ENCODE measurements at regions not wholly inside any gene's neighbourhood (a gene's known extent, or its start where the extent isn't known, plus 50 kb on each side); places are given as distances from the start of the nearest gene placed in this dataset.

DNA sequence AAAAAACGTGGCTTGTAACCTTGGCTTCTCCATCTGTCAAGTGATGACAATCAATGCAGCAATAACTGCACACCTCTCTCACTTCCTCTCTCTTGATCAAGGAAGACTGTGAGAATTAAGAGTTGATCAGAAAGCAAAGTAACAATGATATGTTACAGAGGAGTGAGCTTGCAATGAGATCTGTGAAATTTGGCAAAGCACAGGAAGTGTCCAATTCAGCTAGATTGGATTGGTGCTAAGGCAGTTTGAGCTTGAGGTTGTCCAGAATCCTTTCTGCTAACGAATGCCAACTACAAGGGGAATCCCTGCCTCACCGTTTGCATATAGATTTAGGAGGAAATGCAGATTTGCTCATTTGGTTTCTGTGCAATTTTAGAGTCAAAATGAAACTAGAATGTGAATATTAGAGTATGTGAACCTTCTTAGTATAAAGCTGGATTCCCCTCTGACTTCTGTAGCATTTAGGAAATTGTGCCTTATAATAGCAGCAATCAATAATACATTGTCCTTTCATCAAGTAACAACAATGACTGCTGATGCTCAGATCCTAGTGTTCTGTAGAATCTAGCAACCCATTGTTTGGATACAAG, 346.4 kb downstream of the PTTG2 start:
- TF ChIP-seq, protein P1, sequence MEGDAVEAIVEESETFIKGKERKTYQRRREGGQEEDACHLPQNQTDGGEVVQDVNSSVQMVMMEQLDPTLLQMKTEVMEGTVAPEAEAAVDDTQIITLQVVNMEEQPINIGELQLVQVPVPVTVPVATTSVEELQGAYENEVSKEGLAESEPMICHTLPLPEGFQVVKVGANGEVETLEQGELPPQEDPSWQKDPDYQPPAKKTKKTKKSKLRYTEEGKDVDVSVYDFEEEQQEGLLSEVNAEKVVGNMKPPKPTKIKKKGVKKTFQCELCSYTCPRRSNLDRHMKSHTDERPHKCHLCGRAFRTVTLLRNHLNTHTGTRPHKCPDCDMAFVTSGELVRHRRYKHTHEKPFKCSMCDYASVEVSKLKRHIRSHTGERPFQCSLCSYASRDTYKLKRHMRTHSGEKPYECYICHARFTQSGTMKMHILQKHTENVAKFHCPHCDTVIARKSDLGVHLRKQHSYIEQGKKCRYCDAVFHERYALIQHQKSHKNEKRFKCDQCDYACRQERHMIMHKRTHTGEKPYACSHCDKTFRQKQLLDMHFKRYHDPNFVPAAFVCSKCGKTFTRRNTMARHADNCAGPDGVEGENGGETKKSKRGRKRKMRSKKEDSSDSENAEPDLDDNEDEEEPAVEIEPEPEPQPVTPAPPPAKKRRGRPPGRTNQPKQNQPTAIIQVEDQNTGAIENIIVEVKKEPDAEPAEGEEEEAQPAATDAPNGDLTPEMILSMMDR (IDR thresholded peaks at IDR 0.05): no peak
- no peak for TF ChIP-seq POLR2A (IDR thresholded peaks at IDR 0.05)
